HL-60 (cell line): ENCODE measurements at regions not wholly inside any gene's neighbourhood (a gene's known extent, or its start where the extent isn't known, plus 50 kb on each side); places are given as distances from the start of the nearest gene placed in this dataset.
"Not testable (repeated sequence)": the region's sequence is repeated elsewhere in the genome, so short reads cannot be mapped to it uniquely, and the experiment has no call there.

ENCODE experiments used
- DNase-seq, 2 experiments: peaks; one replicate each; pipeline ENCODE4 v3.0.0-alpha.2; 2010 to 2020; ENCODE audit warnings: low read depth in 1 of 2, low spot score in 1 of 2
- H3K27ac ChIP-seq: fragments of 250-450 bp; sonication (Bioruptor Pico); replicated peaks from 2 replicates; pipeline ENCODE4 v1.5.1; 2020; ENCODE audit warnings: mild to moderate bottlenecking, moderate library complexity
- H3K27me3 ChIP-seq: fragments of 250-450 bp; sonication (Bioruptor Pico); 2 replicates; pipeline ENCODE4 v1.5.1; 2021; ENCODE audit warnings: mild to moderate bottlenecking, moderate library complexity; ENCODE audit not compliant: insufficient read depth, poor library complexity, severe bottlenecking
- H3K4me3 ChIP-seq: replicated peaks from 2 replicates; pipeline ENCODE4 v1.5.1; 2011; ENCODE audit warnings: mild to moderate bottlenecking, control low read depth, low read length; ENCODE audit not compliant: insufficient read depth
- GABPA ChIP-seq: IDR thresholded peaks from 2 replicates; pipeline ENCODE4 v1.6.1; 2012; ENCODE audit warnings: low read depth
- POLR2AphosphoS5 ChIP-seq: IDR thresholded peaks from 2 replicates; pipeline ENCODE4 v1.6.1; 2012; ENCODE audit warnings: low read depth
- SPI1 ChIP-seq: IDR thresholded peaks from 2 replicates; pipeline ENCODE4 v1.6.1; 2012; ENCODE audit warnings: low read depth, mild to moderate bottlenecking, borderline replicate concordance
- TF ChIP-seq, protein P1 (sequence below): IDR thresholded peaks from 2 replicates; pipeline ENCODE4 v1.6.1; 2012; ENCODE audit warnings: low read depth; ENCODE audit not compliant: insufficient replicate concordance
- TF ChIP-seq, protein P2 (sequence below): IDR thresholded peaks from one replicate; pipeline ENCODE4 v1.5.1; 2011; ENCODE audit warnings: low read length, control low read depth, inconsistent platforms; ENCODE audit not compliant: insufficient read depth

DNA sequence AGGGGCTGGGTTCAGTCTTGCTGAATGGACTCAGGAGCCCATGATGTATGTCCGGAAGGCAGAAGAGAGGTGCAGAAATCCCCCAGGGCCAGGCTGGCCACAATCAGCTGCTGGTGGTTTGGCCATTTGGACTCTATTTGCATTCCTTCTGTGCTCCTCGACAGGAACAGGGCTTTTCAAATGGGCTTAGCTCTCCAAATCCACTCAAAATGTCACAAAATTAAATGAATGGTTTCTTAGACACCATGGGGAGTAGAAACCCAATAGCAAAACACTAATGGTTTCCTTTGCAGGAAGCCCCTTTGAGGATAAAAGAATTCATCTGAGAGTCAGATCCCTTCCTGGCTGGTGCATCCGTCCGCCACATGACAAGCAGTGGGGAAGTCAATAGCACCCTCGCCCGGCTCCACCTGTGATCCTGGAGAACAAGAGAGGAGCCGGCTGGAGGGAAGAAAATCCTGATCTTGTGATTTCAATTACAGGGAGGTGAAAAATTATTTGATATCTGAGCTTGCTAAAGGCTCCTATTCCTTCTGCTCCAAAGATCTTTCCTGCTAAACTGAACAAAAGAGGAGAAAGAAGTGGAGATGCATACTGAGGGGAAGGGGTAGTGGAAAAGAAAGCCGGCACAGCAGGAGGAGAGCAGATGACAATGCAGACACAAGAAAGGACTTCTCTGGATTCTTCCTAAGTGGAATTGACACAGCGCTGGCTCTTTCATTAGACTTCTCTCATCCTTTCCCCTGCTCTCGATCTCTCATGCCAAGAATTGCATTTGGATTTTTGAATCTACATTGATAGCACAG is 190.7 kb downstream of the C7orf25 start:
- no peak for DNase-seq

DNA sequence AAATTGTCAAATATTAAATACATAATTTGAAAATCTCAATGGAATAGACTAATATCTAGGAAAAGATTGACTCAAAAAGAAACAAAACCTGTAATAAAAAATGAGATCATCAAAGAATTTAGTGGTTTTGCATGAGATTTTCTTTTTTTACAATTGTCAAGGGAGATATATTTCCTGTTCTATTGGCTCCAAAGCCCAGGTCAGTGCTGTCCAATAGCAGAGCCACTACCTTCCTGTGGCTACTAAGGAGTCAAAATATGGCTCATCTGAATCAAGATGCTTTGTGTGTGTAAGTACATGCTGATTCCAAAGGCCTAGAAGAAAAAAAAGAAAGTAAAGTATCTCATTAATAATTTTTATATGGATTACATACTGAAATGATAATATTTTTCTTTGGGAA is 191.9 kb downstream of the C7orf25 start:
- no peak for TF ChIP-seq POLR2AphosphoS5
- TF ChIP-seq, protein P1, sequence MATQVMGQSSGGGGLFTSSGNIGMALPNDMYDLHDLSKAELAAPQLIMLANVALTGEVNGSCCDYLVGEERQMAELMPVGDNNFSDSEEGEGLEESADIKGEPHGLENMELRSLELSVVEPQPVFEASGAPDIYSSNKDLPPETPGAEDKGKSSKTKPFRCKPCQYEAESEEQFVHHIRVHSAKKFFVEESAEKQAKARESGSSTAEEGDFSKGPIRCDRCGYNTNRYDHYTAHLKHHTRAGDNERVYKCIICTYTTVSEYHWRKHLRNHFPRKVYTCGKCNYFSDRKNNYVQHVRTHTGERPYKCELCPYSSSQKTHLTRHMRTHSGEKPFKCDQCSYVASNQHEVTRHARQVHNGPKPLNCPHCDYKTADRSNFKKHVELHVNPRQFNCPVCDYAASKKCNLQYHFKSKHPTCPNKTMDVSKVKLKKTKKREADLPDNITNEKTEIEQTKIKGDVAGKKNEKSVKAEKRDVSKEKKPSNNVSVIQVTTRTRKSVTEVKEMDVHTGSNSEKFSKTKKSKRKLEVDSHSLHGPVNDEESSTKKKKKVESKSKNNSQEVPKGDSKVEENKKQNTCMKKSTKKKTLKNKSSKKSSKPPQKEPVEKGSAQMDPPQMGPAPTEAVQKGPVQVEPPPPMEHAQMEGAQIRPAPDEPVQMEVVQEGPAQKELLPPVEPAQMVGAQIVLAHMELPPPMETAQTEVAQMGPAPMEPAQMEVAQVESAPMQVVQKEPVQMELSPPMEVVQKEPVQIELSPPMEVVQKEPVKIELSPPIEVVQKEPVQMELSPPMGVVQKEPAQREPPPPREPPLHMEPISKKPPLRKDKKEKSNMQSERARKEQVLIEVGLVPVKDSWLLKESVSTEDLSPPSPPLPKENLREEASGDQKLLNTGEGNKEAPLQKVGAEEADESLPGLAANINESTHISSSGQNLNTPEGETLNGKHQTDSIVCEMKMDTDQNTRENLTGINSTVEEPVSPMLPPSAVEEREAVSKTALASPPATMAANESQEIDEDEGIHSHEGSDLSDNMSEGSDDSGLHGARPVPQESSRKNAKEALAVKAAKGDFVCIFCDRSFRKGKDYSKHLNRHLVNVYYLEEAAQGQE, result no peak
- no peak for TF ChIP-seq GABPA
- Histone ChIP-seq H3K4me3 (no peak overlapping the region), H3K27ac (no peak overlapping the region), H3K27me3 (no peaks in the 10 kb centered on the region)
- DNase-seq, result no peak

More for the DNA sequence above, 190.7 kb downstream of the C7orf25 start:
- Histone ChIP-seq H3K27ac (no peak overlapping the region), H3K4me3 (no peak overlapping the region), H3K27me3 (no peaks in the 10 kb centered on the region)
- no peak for TF ChIP-seq GABPA
- TF ChIP-seq, protein P2, sequence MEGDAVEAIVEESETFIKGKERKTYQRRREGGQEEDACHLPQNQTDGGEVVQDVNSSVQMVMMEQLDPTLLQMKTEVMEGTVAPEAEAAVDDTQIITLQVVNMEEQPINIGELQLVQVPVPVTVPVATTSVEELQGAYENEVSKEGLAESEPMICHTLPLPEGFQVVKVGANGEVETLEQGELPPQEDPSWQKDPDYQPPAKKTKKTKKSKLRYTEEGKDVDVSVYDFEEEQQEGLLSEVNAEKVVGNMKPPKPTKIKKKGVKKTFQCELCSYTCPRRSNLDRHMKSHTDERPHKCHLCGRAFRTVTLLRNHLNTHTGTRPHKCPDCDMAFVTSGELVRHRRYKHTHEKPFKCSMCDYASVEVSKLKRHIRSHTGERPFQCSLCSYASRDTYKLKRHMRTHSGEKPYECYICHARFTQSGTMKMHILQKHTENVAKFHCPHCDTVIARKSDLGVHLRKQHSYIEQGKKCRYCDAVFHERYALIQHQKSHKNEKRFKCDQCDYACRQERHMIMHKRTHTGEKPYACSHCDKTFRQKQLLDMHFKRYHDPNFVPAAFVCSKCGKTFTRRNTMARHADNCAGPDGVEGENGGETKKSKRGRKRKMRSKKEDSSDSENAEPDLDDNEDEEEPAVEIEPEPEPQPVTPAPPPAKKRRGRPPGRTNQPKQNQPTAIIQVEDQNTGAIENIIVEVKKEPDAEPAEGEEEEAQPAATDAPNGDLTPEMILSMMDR, result no peak

DNA sequence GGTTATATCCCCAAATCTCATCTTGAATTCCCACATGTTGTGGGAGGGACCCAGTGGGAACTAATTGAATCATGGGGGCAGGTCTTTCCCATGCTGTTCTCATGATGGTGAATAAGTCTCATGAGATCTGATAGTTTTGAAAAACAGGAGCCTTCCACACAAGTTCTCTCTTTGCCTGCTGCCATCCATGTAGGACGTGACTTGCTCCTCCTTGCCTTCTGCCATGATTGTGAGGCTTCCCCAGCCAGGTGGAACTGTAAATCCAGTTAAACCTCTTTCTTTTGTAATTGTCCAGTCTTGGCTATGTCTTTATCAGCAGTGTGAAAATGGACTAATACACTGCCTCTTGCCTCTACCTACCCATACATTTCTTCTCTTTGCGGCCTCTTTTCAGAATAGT is 193.4 kb downstream of the C7orf25 start:
- H3K27ac ChIP-seq, H3K4me3 ChIP-seq, DNase-seq, H3K27me3 ChIP-seq: not testable (repeated sequence)

DNA sequence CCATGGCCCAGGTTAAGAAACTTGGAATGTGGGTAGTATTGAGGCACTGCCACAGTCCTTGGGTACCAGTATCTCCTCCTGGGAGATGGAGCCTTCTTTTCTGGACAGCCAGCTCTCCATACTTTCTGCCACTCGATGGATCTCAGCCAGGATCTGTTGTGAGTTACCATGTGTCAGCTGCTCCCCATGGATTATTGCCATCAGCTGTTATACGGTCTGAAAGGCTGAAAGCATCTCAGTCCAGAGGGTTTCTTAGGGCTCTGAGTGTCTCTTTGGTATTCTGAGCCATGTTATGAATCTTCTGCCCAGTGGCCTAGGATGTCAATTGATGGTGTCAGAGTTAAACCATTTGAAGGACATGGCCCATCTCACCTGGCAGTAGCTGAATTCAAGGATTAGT is 197.5 kb downstream of the C7orf25 start:
- no peak overlapping the region for H3K4me3 ChIP-seq
- no peak overlapping the region for H3K27ac ChIP-seq
- peaks cover 2% of the 10 kb centered on the region for H3K27me3 ChIP-seq
- DNase-seq, result no peak
- no peak for TF ChIP-seq POLR2AphosphoS5
- TF ChIP-seq SPI1, result no peak
- TF ChIP-seq, protein P2, result no peak
- no peak for TF ChIP-seq GABPA
- TF ChIP-seq, protein P1, result no peak

DNA sequence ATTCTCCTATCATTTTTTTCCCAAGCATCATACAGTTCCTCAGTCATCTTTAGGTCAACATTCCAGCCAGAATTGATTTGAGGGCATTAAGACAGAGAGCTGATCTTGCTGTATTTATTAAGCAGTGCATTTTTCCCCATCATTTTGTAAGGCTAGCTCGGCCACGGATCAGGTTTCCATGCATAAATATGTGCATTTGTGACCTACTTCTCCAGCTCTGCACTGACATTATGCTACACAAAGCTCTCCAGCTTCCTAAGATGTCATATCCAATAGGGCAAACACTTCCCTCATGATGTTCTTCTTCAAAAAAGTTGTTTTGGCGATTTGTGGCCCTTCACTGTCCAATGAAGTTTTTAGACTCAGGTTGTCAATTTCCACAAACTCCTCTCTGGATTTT is 202.6 kb downstream of the C7orf25 start:
- TF ChIP-seq SPI1 (no peak), POLR2AphosphoS5 (no peak), GABPA (no peak)
- TF ChIP-seq, protein P1, result no peak
- TF ChIP-seq, protein P2, result no peak
- Histone ChIP-seq H3K27me3 (peaks cover 2% of the 10 kb centered on the region), H3K27ac (no peak overlapping the region), H3K4me3 (no peak overlapping the region)
- no peak for DNase-seq
